ENCODE measurements at regions not wholly inside any gene's neighbourhood (a gene's known extent, or its start where the extent isn't known, plus 50 kb on each side); places are given as distances from the start of the nearest gene placed in this dataset.

DNA sequence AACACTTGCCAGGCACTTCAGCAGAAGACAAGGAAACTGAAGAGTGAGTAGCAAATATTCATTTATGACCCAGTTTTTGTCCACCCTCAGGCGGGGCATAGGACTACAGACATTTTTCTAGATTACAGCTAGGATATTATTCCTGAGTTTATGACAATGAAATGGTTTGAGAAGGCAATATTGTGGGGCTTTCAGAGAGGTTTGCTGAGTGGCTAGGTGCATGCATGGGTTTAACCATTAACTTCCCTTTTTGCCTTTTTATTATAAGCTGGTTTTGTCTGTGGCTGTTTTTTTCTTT, 104.0 kb upstream of the BCAT1 start:
- TF ChIP-seq, protein P1, sequence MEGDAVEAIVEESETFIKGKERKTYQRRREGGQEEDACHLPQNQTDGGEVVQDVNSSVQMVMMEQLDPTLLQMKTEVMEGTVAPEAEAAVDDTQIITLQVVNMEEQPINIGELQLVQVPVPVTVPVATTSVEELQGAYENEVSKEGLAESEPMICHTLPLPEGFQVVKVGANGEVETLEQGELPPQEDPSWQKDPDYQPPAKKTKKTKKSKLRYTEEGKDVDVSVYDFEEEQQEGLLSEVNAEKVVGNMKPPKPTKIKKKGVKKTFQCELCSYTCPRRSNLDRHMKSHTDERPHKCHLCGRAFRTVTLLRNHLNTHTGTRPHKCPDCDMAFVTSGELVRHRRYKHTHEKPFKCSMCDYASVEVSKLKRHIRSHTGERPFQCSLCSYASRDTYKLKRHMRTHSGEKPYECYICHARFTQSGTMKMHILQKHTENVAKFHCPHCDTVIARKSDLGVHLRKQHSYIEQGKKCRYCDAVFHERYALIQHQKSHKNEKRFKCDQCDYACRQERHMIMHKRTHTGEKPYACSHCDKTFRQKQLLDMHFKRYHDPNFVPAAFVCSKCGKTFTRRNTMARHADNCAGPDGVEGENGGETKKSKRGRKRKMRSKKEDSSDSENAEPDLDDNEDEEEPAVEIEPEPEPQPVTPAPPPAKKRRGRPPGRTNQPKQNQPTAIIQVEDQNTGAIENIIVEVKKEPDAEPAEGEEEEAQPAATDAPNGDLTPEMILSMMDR (IDR thresholded peaks at IDR 0.05), result no peak
- TF ChIP-seq POLR2A (IDR thresholded peaks at IDR 0.05), result no peak
